ENCODE measurements at regions not wholly inside any gene's neighbourhood (a gene's known extent, or its start where the extent isn't known, plus 50 kb on each side); places are given as distances from the start of the nearest gene placed in this dataset.

- TF ChIP-seq FOSL1 (IDR thresholded peaks at IDR 0.05; ENCODE audit: insufficient read depth, low read depth, low read length) (no peak), SIX5 (IDR thresholded peaks at IDR 0.05; ENCODE audit: low read depth, low read length) (no peak), POLR2AphosphoS5 (IDR thresholded peaks at IDR 0.05; ENCODE audit: low read depth, low read length) (no peak)
Measured at GRCh38 chr12:85530456-85530855, 250.4 kb downstream of the ALX1 start.
